Cardiac fibroblast (primary cell): ENCODE measurements at regions not wholly inside any gene's neighbourhood (a gene's known extent, or its start where the extent isn't known, plus 50 kb on each side); places are given as distances from the start of the nearest gene placed in this dataset.

Experiments
- DNase-seq, 2 donors: peaks; one replicate each; pipeline versions ENCODE4 v3.0.0 to v3.0.0-alpha.2; 2010; ENCODE audit warnings: low read depth in 2 of 2
- H3K4me3 ChIP-seq, 2 donors: replicated peaks in 1 of 2; 1 replicate in 1 of 2; 2 replicates in 1 of 2; pipeline ENCODE4 v1.5.1; 2011; ENCODE audit warnings: low read depth in 2 of 2, low read length in 2 of 2, mild to moderate bottlenecking in 2 of 2, moderate library complexity in 1 of 2
- CTCF ChIP-seq: IDR thresholded peaks from one replicate; pipeline ENCODE4 v1.5.1; 2011; ENCODE audit warnings: low read depth, mild to moderate bottlenecking, low read length, inconsistent platforms

- TF ChIP-seq CTCF = no peak
- DNase-seq = peak; percentile 48 to 74
- no peak overlapping the region for H3K4me3 ChIP-seq
Observed at GRCh38 chr2:217338306-217338916, 478.5 kb upstream of the TNP1 start.

GRCh38 chr2:217337771-217338170 lies 477.9 kb upstream of the TNP1 start:
- H3K4me3 ChIP-seq = no peak overlapping the region
- DNase-seq = no peak
- TF ChIP-seq CTCF = no peak

- TF ChIP-seq CTCF = no peak
- DNase-seq = no peak
- no peak overlapping the region for H3K4me3 ChIP-seq
Observed at GRCh38 chr2:217336694-217337093, 476.8 kb upstream of the TNP1 start.

- TF ChIP-seq CTCF = no peak
Observed at GRCh38 chr2:217335341-217335966, 475.6 kb upstream of the TNP1 start.

GRCh38 chr2:217334561-217334960 lies 474.7 kb upstream of the TNP1 start:
- no peak overlapping the region for H3K4me3 ChIP-seq
- no peak for DNase-seq
- TF ChIP-seq CTCF = no peak

More at GRCh38 chr2:217335341-217335966, 475.6 kb upstream of the TNP1 start:
- H3K4me3 ChIP-seq = no peak overlapping the region
- DNase-seq = no peak

GRCh38 chr2:217332866-217333265 lies 473.0 kb upstream of the TNP1 start:
- DNase-seq = no peak
- no peak overlapping the region for H3K4me3 ChIP-seq
- no peak for TF ChIP-seq CTCF
